ENCODE measurements at regions not wholly inside any gene's neighbourhood (a gene's known extent, or its start where the extent isn't known, plus 50 kb on each side); places are given as distances from the start of the nearest gene placed in this dataset.

DNA sequence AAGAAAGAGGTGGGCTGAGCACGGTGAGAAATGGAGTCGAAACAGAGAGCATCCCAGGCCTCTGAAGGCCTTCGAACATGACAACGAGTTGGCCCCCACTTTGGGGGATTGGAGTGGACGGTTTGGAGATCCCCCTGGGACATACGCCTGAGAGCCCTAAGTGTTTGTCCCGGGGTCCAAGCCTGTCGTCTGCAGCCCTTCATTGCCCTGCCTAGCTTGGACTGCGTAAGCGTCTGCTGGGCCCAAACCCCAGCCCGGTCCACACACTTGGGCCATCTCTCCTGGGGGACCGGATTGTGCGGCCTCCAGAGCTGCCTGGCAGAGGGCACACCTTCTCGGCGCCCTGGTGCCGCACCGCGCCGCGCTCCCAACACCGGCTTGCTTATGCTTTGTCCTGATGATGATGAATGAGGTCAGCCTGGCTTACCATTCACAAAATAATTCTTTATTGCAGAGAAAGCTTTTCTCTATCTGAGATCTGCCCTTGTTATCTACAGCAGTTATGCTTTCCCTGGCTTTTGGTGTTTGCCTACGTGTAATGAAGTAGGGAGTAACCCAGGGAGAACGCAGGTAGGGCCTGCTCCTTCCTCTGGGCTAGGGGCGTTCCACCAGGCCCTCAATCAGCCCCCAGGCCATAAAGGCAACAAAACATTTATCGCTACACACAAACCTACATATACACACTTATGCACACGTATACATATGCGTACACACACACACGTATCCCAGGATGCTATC, 85.9 kb upstream of the PPARA start:
- TF ChIP-seq POLR2AphosphoS5 (IDR thresholded peaks at IDR 0.05; ENCODE audit: low read depth, low read length) (no peak), POLR2A (IDR thresholded peaks at IDR 0.05; ENCODE audit: low read depth, low read length) (no peak), TAF1 (IDR thresholded peaks at IDR 0.05; ENCODE audit: borderline replicate concordance, low read depth, low read length) (no peak)
- FAIRE-seq (no peak), DNase-seq (ENCODE audit: insufficient read length) (no peak)

DNA sequence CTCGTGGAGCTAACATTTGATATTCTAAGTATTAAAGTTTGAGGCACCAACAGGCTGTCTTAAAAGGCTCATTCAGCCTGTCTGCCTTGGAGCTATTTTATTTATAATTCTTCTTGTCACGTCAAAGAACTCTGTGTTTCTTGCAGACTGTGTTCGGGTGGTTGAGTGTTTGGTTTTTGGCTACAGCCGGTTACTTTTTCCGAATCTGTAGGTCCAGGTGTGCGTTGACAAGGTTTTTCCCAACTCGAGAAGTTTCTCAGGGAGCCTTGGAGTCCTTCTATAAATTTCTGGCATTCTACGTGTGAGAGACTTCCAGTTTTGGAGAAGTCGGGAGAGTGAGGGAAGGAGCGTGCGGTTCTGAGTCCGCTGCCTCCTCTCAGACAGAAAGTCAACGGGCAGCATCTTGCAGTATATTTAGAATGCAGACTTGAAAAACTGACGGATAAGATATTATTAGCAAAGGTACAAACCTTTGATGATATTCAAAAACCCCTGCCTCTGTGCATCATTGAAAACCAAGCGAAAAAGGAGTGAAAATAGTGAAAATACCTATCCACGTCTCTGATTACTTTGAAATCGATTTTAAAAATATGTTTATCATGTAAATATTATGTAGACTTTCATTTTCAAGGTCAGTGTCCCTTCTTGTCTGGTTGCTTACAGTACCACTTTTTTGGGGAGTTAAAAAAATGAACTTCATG, 85.2 kb upstream of the PPARA start:
- no peak for TF ChIP-seq POLR2A (IDR thresholded peaks at IDR 0.05; ENCODE audit: low read depth, low read length)
- TF ChIP-seq POLR2AphosphoS5 (IDR thresholded peaks at IDR 0.05; ENCODE audit: low read depth, low read length) = no peak
- TF ChIP-seq TAF1 (IDR thresholded peaks at IDR 0.05; ENCODE audit: borderline replicate concordance, low read depth, low read length) = no peak
- FAIRE-seq = no peak

DNA sequence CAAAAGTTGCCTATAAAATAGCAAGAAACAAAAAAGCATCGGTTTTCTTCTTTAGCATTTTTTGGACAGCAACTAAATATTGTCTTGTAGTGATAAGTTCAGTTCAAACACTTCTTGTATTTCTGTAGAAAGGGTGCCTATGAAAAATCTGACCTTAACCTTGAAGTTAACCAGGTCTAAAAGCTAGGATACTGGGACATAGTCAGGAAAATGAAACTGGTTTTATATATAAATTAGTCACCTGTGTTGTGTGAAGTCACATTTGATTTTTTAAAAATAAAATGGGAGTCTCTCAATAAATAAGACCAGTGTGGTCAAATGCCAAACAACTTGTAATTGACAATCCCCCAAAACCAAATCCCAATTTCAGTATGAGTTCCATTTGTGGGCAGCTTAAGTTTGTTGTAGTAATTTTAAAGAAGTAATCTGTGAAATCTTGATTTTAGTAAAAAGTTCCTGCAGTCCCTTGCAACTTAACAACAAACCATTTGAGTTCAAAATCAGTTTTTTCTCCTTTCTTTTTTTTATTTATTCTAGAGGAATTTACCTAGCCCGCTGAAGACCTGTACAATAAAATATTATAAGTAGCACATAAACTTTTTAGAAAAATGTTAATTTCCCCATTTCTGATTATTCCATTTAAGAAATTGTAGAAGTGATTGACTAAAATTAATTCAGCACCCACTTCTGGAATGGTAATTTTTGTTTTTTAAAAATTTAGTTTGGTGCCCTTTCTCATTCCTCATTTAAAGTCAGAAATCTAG, 84.5 kb upstream of the PPARA start:
- DNase-seq (ENCODE audit: insufficient read length) = no peak
- TF ChIP-seq POLR2AphosphoS5 (IDR thresholded peaks at IDR 0.05; ENCODE audit: low read depth, low read length) (no peak), TAF1 (IDR thresholded peaks at IDR 0.05; ENCODE audit: borderline replicate concordance, low read depth, low read length) (no peak), POLR2A (IDR thresholded peaks at IDR 0.05; ENCODE audit: low read depth, low read length) (no peak)
- FAIRE-seq = no peak

More for the DNA sequence above, 85.2 kb upstream of the PPARA start:
- DNase-seq (ENCODE audit: insufficient read length) = no peak

DNA sequence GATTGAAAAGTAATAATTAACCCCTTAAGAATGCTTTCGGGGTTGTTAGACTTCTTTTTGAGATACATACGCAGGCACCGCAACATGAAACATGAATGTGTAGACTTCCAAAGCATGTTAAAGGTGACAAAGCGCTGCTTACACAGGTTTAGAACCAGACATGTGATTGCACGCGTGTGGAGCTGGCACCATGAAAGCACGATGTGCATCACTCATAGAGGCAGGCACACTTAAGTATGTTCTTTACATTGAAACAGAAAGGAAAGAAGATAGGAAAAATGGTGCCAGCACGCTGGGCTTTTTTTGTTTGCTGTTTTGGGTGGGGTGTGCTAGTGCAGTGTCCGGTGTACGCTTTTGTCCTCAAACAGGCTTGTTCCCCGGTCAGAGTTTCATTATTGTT, 83.6 kb upstream of the PPARA start:
- DNase-seq (ENCODE audit: insufficient read length) (no peak), FAIRE-seq (no peak)
- TF ChIP-seq TAF1 (IDR thresholded peaks at IDR 0.05; ENCODE audit: borderline replicate concordance, low read depth, low read length) (no peak), POLR2A (IDR thresholded peaks at IDR 0.05; ENCODE audit: low read depth, low read length) (no peak), POLR2AphosphoS5 (IDR thresholded peaks at IDR 0.05; ENCODE audit: low read depth, low read length) (no peak)

DNA sequence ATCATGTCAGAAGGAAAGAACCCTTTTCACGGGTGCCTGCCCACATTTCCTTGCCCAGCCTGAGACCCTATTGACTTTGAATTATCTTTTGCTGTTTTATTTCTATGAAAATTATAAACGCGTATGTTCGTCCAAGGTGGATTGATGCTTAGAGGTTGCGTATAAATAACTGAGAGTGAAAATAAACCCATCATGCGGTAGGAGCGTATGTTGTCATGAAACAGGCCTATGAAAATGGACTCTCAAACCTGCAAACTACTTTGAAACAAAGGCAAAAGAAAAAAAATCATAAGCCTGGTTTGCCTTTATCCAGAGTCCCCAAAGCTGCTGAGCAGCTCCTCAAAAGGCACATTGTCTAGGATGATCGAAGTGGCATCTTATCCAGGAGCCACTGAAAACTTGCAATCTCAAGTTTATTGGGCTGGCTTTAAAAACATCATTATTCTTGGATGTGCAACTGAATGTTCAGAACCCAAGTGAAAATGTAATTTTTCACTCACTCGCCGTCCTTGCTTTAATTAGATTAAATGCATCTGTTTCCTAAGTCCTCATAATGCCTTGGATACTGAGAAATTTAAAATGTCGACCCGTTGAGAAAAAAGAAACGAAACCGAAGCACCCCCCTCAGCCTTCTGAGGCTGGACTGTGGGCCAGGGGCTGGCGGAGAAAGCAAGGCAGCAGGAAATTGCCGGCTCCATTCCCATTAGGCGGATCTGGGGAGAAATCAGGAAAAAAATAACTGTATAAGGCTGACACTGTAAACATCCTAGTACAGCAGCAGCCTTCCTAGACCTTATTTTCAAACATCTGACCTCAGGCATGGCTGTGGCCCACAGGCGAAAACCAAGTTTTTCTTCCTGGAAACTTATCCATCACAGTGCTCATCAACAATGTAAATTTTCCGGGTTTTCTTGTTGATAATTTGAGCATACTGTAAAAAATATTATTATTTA, 82.9 kb upstream of the PPARA start:
- DNase-seq (ENCODE audit: insufficient read length) = no peak
- no peak for TF ChIP-seq POLR2A (IDR thresholded peaks at IDR 0.05; ENCODE audit: low read depth, low read length)
- TF ChIP-seq TAF1 (IDR thresholded peaks at IDR 0.05; ENCODE audit: borderline replicate concordance, low read depth, low read length) = no peak
- TF ChIP-seq POLR2AphosphoS5 (IDR thresholded peaks at IDR 0.05; ENCODE audit: low read depth, low read length) = no peak
- FAIRE-seq = peak; percentile 57

DNA sequence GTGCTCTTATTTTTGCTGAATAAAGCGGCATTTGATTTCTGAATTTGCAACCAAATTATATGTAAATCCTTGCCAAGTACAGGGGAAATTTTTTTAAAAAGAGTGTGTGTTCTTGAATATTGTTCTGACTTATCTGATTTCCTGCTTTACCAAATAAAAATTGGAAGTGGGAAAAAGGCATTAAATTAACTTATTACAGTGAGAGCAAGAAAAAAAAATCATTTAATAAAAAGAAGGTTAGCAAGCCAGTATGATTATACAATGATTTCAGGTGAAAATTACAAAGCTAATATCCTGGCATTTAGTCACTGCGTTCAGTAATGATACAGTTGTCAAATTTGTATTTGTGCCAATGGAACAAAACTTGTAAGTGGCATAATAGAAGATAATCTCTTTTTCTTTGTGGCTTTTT, 82.1 kb upstream of the PPARA start:
- FAIRE-seq (no peak), DNase-seq (ENCODE audit: insufficient read length) (no peak)
- no peak for TF ChIP-seq POLR2AphosphoS5 (IDR thresholded peaks at IDR 0.05; ENCODE audit: low read depth, low read length)
- no peak for TF ChIP-seq TAF1 (IDR thresholded peaks at IDR 0.05; ENCODE audit: borderline replicate concordance, low read depth, low read length)
- TF ChIP-seq POLR2A (IDR thresholded peaks at IDR 0.05; ENCODE audit: low read depth, low read length) = no peak

DNA sequence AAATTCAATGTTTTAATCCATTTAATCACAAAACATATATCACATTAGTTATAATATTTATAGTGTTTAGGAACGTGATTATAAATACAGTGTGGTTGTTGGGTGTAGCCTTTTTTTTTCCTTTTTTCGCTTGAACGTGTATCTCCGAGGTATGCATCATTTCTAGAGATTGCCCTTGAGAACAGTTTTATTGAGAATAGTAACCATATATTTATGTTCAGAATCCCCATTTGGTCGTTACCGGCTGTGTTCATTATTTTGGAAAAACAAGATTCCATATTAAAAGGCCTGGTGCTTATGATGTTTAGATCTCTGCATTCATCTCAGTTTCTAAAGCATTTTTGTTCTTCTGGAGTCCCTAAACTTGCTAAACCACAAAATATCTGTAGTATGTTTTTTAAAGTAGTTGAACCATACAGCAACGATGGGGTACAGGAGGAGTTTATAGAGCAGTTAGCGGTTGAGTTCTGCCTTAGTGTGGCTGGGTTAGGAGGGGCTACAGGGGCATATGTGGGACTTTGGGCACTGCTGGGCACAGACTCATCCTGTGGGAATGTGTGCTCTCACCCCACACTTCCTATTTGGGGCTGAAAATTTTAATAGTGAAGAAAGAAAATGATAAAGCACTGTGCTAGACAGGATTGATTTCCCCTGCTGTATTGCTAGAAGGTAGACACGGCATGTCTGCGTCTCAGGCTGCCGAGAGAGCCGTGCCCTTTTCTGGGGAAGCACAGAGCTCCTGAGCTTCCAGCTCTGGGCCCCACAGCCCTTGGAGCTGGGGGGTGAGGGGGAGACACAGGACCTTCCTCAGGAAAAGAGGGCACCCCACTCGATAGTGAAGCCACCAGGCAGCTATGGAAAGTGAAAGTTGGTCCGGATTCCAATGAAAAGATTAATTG, 81.5 kb upstream of the PPARA start:
- TF ChIP-seq TAF1 (IDR thresholded peaks at IDR 0.05; ENCODE audit: borderline replicate concordance, low read depth, low read length) (no peak), POLR2A (IDR thresholded peaks at IDR 0.05; ENCODE audit: low read depth, low read length) (no peak), POLR2AphosphoS5 (IDR thresholded peaks at IDR 0.05; ENCODE audit: low read depth, low read length) (no peak)
- FAIRE-seq (no peak), DNase-seq (ENCODE audit: insufficient read length) (no peak)

DNA sequence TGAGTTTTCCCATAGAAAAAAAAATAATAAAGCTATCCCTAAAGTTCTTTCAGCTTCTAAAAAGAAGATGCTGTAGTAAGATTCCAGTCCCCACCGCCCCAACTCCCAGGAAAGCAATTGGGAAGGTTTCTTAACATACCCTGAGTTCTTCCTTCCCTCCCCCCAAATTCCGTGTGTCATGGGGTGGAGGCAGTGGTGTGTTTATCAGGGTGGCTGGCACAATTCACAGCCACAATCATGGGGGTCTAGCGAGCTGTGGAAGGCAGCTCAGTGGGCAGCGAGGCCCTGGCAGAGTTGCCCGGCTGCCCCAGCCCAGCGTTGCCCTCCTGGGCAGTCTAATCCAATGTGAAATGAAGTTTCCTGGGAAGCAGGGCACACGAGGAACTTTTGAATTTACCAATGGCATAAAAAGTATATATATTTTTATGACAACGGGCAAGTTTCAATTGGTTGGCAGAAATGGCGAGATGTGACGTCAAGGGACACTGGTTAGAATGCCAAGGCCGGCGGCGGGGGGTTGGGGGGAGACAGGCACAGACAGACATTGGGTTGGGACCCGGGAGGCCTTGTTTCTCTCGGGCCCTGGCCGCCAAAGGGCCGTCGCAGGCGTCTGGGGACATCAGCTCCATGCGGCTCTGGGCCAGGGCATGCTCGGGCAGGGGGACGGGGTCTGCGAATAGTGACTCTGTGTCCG, 80.7 kb upstream of the PPARA start:
- DNase-seq (ENCODE audit: insufficient read length) = no peak
- TF ChIP-seq TAF1 (IDR thresholded peaks at IDR 0.05; ENCODE audit: borderline replicate concordance, low read depth, low read length) (no peak), POLR2A (IDR thresholded peaks at IDR 0.05; ENCODE audit: low read depth, low read length) (peak; percentile 28; the same call in 1 of the 2 replicates)
- peak; percentile 36 for FAIRE-seq

DNA sequence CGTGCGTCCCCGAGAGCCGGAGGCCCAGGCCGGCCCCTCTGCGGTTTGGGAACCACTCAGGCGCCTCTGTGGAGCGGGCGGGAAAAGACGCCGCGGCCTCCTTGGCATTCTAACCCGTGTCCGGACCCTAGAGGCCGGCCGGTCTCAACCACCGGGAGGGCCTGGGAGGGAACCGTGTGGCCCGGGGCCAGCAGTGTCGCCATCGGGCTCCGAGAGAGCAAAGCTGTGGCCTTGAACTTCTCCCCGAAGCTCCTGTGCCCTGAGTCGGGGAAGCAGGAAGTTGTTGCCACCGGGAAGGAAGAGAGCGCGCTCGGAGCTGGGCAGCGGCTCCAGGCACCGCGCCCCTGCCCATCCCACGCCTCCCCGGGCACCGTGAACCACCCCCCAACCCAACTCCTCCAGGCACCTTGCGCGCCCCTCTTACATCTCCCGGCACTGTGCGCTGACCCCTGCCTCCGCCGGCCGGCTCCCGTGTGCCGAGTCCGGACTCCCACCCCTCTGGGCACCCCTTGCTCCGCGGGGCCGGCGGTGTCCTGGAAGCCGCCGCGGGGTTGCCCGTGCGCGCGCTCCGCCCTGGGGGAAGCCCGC, 80.0 kb upstream of the PPARA start:
- no peak for DNase-seq (ENCODE audit: insufficient read length)
- TF ChIP-seq POLR2A (IDR thresholded peaks at IDR 0.05; ENCODE audit: low read depth, low read length) (peak; percentile 8; the same call in 1 of the 2 replicates), TAF1 (IDR thresholded peaks at IDR 0.05; ENCODE audit: borderline replicate concordance, low read depth, low read length) (no peak), POLR2AphosphoS5 (IDR thresholded peaks at IDR 0.05; ENCODE audit: low read depth, low read length) (no peak)
- peak; percentile 66 for FAIRE-seq

All from GM12892 (cell line).